GM23248 (cell line): ENCODE measurements at regions not wholly inside any gene's neighbourhood (a gene's known extent, or its start where the extent isn't known, plus 50 kb on each side); places are given as distances from the start of the nearest gene placed in this dataset.
"Not testable (repeated sequence)": the region's sequence is repeated elsewhere in the genome, so short reads cannot be mapped to it uniquely, and the experiment has no call there.

Source experiments
- DNase-seq: peaks from one replicate; pipeline ENCODE4 v3.0.0-alpha.2; 2015
- H2AFZ ChIP-seq: fragments of 200-600 bp; sonication (generic); 2 replicates; pipeline ENCODE4 v1.6.1; 2016; ENCODE audit warnings: antibody characterized with exemption
- H3F3A ChIP-seq: fragments of 200-600 bp; sonication (generic); 2 replicates; pipeline ENCODE4 v1.6.1; 2016; ENCODE audit warnings: mild to moderate bottlenecking, antibody characterized with exemption, mixed run types; ENCODE audit not compliant: insufficient read depth
- H3K27ac ChIP-seq: fragments of 200-600 bp; sonication (generic); 2 replicates; pipeline ENCODE4 v1.5.1; 2016; ENCODE audit warnings: mild to moderate bottlenecking
- H3K27me3 ChIP-seq: fragments of 200-600 bp; sonication (generic); replicated peaks from 2 replicates; pipeline ENCODE4 v1.6.1; 2016; ENCODE audit warnings: mild to moderate bottlenecking; ENCODE audit not compliant: insufficient read depth
- H3K36me3 ChIP-seq: fragments of 200-600 bp; sonication (generic); 2 replicates; pipeline ENCODE4 v1.6.1; 2016; ENCODE audit warnings: low read depth, mild to moderate bottlenecking
- H3K4me1 ChIP-seq: fragments of 200-600 bp; sonication (generic); 2 replicates; pipeline ENCODE4 v1.6.1; 2016; ENCODE audit warnings: mild to moderate bottlenecking; ENCODE audit not compliant: insufficient read depth
- H3K4me2 ChIP-seq: fragments of 200-600 bp; sonication (generic); one replicate; pipeline ENCODE4 v1.6.1; 2016; ENCODE audit warnings: mild to moderate bottlenecking; ENCODE audit not compliant: unreplicated experiment
- H3K4me3 ChIP-seq: fragments of 200-600 bp; sonication (generic); 2 replicates; pipeline ENCODE4 v1.5.1; 2016; ENCODE audit warnings: mild to moderate bottlenecking
- H3K79me2 ChIP-seq: fragments of 200-600 bp; sonication (generic); 2 replicates; pipeline ENCODE4 v1.6.1; 2016; ENCODE audit warnings: mild to moderate bottlenecking; ENCODE audit not compliant: insufficient read depth
- H3K9ac ChIP-seq: fragments of 200-600 bp; sonication (generic); 2 replicates; pipeline ENCODE4 v1.6.1; 2016; ENCODE audit warnings: mild to moderate bottlenecking
- H3K9me2 ChIP-seq: fragments of 200-600 bp; sonication (generic); 2 replicates; pipeline ENCODE4 v1.6.1; 2016; ENCODE audit warnings: mixed run types, mild to moderate bottlenecking, moderate library complexity; ENCODE audit not compliant: insufficient read depth
- H3K9me3 ChIP-seq: fragments of 200-600 bp; sonication (generic); one replicate; pipeline ENCODE4 v1.6.1; 2017; ENCODE audit warnings: low read depth
- H4K20me1 ChIP-seq: fragments of 200-600 bp; sonication (generic); 2 replicates; pipeline ENCODE4 v1.6.0; 2016; ENCODE audit not compliant: insufficient read depth
- EZH2 ChIP-seq: fragments of 200-600 bp; sonication (generic); IDR thresholded peaks from 2 replicates; pipeline ENCODE4 v1.6.1; 2018; ENCODE audit warnings: antibody characterized with exemption, mild to moderate bottlenecking; ENCODE audit not compliant: insufficient read depth, poor library complexity, severe bottlenecking
- EZH2phosphoT487 ChIP-seq: fragments of 200-600 bp; sonication (generic); IDR thresholded peaks from 2 replicates; pipeline ENCODE4 v1.6.1; 2018; ENCODE audit warnings: antibody characterized with exemption, moderate library complexity, mild to moderate bottlenecking, low read depth; ENCODE audit not compliant: insufficient read depth
- WGBS, 2 experiments: methylation state at CpG; one replicate each; pipeline ENCODE4 v1.1.6; 2015 to 2017; ENCODE audit warnings: low lambda C conversion rate in 2 of 2, low coverage in 1 of 2; ENCODE audit errors: missing lambda C conversion rate in 2 of 2; 5-methylcytosine and 5-hydroxymethylcytosine counted together
- in situ Hi-C: fragments of 300-500 bp; cut with MboI; formaldehyde crosslinking; loops from 2 replicates; pipeline ENCODE4 v1.15.0; 2020

- H3F3A ChIP-seq: no peaks in the 10 kb centered on the region
- no peaks in the 10 kb centered on the region for H4K20me1 ChIP-seq
- H2AFZ ChIP-seq: no peak overlapping the region
- no peak for DNase-seq
- no peaks in the 10 kb centered on the region for H3K4me1 ChIP-seq
- no peaks in the 10 kb centered on the region for H3K79me2 ChIP-seq
- H3K9me3 ChIP-seq: no peaks in the 10 kb centered on the region
- 22 to 30% methylated on average over 9 of the region's 9 CpGs for WGBS, 2 experiments
- in situ Hi-C loops: no loop called here
- H3K36me3 ChIP-seq: no peaks in the 10 kb centered on the region
- H3K9ac ChIP-seq: no peak overlapping the region
- no peaks in the 10 kb centered on the region for H3K27me3 ChIP-seq
- no peak overlapping the region for H3K4me2 ChIP-seq
- no peak overlapping the region for H3K27ac ChIP-seq
- TF ChIP-seq EZH2 (no peak), EZH2phosphoT487 (no peak)
- H3K4me3 ChIP-seq: no peak overlapping the region
- no peaks in the 10 kb centered on the region for H3K9me2 ChIP-seq
Observed at GRCh38 chr3:88732186-88732585, 375.2 kb upstream of the EPHA3 start.

GRCh38 chr3:88742106-88742505 lies 365.3 kb upstream of the EPHA3 start:
- Histone ChIP-seq H3K27me3 (no peaks in the 10 kb centered on the region), H3K9me3 (no peaks in the 10 kb centered on the region), H3K79me2 (no peaks in the 10 kb centered on the region), H3K4me1 (no peaks in the 10 kb centered on the region), H3K9me2 (no peaks in the 10 kb centered on the region), H2AFZ (no peak overlapping the region), H4K20me1 (no peaks in the 10 kb centered on the region), H3K36me3 (no peaks in the 10 kb centered on the region), H3F3A (no peaks in the 10 kb centered on the region), H3K4me3 (no peak overlapping the region), H3K9ac (no peak overlapping the region), H3K4me2 (no peak overlapping the region), H3K27ac (no peak overlapping the region)
- DNase-seq: no peak
- in situ Hi-C loops: no loop called here
- TF ChIP-seq EZH2 (no peak), EZH2phosphoT487 (no peak)

GRCh38 chr3:88742674-88743507 lies 364.5 kb upstream of the EPHA3 start:
- no peaks in the 10 kb centered on the region for H3F3A ChIP-seq

GRCh38 chr3:88744896-88745295 lies 362.5 kb upstream of the EPHA3 start:
- H3K9me2 ChIP-seq: no peaks in the 10 kb centered on the region
- 0 to 3% methylated on average over 1 of the region's 1 CpG for WGBS, 2 experiments
- no peaks in the 10 kb centered on the region for H3K27me3 ChIP-seq
- H2AFZ ChIP-seq: no peak overlapping the region
- H3K9me3 ChIP-seq: no peaks in the 10 kb centered on the region
- no peak for TF ChIP-seq EZH2
- no peak for TF ChIP-seq EZH2phosphoT487
- in situ Hi-C loops: no loop called here
- H3K27ac ChIP-seq: no peak overlapping the region
- H3K79me2 ChIP-seq: no peaks in the 10 kb centered on the region
- no peak overlapping the region for H3K9ac ChIP-seq
- no peaks in the 10 kb centered on the region for H3K36me3 ChIP-seq
- no peaks in the 10 kb centered on the region for H3F3A ChIP-seq
- H3K4me3 ChIP-seq: no peak overlapping the region
- no peak overlapping the region for H3K4me2 ChIP-seq
- H3K4me1 ChIP-seq: no peaks in the 10 kb centered on the region
- H4K20me1 ChIP-seq: no peaks in the 10 kb centered on the region
- DNase-seq: no peak

More at GRCh38 chr3:88742674-88743507, 364.5 kb upstream of the EPHA3 start:
- H3K36me3 ChIP-seq: no peaks in the 10 kb centered on the region
- no peak overlapping the region for H3K4me3 ChIP-seq
- H3K4me1 ChIP-seq: no peaks in the 10 kb centered on the region
- H3K9me2 ChIP-seq: no peaks in the 10 kb centered on the region
- no peak overlapping the region for H3K4me2 ChIP-seq
- no peaks in the 10 kb centered on the region for H4K20me1 ChIP-seq
- no peak overlapping the region for H2AFZ ChIP-seq
- no peaks in the 10 kb centered on the region for H3K27me3 ChIP-seq
- H3K27ac ChIP-seq: no peak overlapping the region
- no peaks in the 10 kb centered on the region for H3K9me3 ChIP-seq
- TF ChIP-seq EZH2phosphoT487 (no peak), EZH2 (no peak)
- in situ Hi-C loops: no loop called here
- no peak overlapping the region for H3K9ac ChIP-seq
- no peaks in the 10 kb centered on the region for H3K79me2 ChIP-seq
- no peak for DNase-seq

DNA sequence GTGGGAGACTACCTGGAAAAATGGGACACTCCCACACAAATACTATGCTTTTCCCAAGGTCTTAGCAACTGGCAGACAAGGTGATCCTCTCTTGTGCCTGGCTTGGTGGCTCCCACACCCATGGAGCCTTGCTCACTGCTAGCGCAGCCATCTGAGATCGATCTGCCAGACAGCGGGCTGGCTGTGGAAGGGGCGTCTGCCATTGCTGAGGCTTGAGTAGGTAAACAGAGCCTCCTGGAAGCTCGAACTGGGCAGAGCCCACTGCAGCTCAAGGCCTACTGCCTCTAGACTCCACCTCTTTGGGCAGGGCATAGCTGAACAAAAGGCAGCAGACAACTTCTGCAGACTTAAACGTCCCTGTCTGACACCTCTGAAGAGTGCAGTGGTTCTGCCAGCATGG lies 360.3 kb upstream of the EPHA3 start:
- H3K9me2 ChIP-seq, H3K4me3 ChIP-seq, H4K20me1 ChIP-seq, H3K36me3 ChIP-seq, DNase-seq, H3K4me1 ChIP-seq, H3K79me2 ChIP-seq, H3F3A ChIP-seq, H3K4me2 ChIP-seq, H3K9ac ChIP-seq, in situ Hi-C loops, H3K9me3 ChIP-seq, H3K27me3 ChIP-seq, H3K27ac ChIP-seq, H2AFZ ChIP-seq: not testable (repeated sequence)
- 52 to 56% methylated on average over 6 of the region's 6 CpGs for WGBS, 2 experiments
